PC-3 (cell line): ENCODE measurements at regions not wholly inside any gene's neighbourhood (a gene's known extent, or its start where the extent isn't known, plus 50 kb on each side); places are given as distances from the start of the nearest gene placed in this dataset.
A peak's percentile ranks its signal among the peaks of the same experiment; 100 is the strongest.

Experiments used
- CTCF ChIP-seq: fragments of 300-600 bp; sonication (generic); conservative IDR thresholded peaks from 2 replicates; pipeline ENCODE4 v1.5.1; 2017; ENCODE audit warnings: antibody characterized with exemption, low read depth, mild to moderate bottlenecking, low read length
- EZH2 ChIP-seq: fragments of 300-600 bp; sonication (generic); IDR thresholded peaks from one replicate; pipeline ENCODE4 v1.6.1; 2017; ENCODE audit warnings: antibody characterized with exemption, mild to moderate bottlenecking, low read length; ENCODE audit not compliant: unreplicated experiment
- EZH2phosphoT487 ChIP-seq: fragments of 300-600 bp; sonication (generic); IDR thresholded peaks from 2 replicates; pipeline ENCODE4 v1.6.1; 2018; ENCODE audit warnings: mild to moderate bottlenecking, antibody characterized with exemption, low read length, borderline replicate concordance

GRCh38 chr10:113385021-113385999 is 167.5 kb upstream of the HABP2 start:
- TF ChIP-seq CTCF (peak; percentile 84), EZH2 (no peak), EZH2phosphoT487 (no peak)
